Stimulated activated CD4-positive, alpha-beta T cell treated with anti-CD3 and anti-CD28 coated beads, TNF-alpha, amount 100 ng/mL, for 1 hour (primary cell): ENCODE measurements at regions not wholly inside any gene's neighbourhood (a gene's known extent, or its start where the extent isn't known, plus 50 kb on each side); places are given as distances from the start of the nearest gene placed in this dataset.

ENCODE experiments used
- DNase-seq, 3 donors: peaks; one replicate each; pipeline ENCODE4 v3.0.0-alpha.2; 2020; ENCODE audit warnings: low read depth in 3 of 3, low spot score in 1 of 3

GRCh38 chr13:58165617-58166016, 534.1 kb downstream of the PCDH17 start:
- no peak for DNase-seq

- DNase-seq, result no peak
These were observed 549.6 kb downstream of the PCDH17 start for GRCh38 chr13:58181111-58181510.

GRCh38 chr13:58187881-58188280, 556.3 kb downstream of the PCDH17 start:
- no peak for DNase-seq

GRCh38 chr13:58190577-58190976, 559.0 kb downstream of the PCDH17 start:
- DNase-seq, result no peak

- DNase-seq, result no peak
These were observed 560.2 kb downstream of the PCDH17 start for GRCh38 chr13:58191754-58192153.

GRCh38 chr13:58202099-58202498, 570.6 kb downstream of the PCDH17 start:
- DNase-seq, result no peak

- no peak for DNase-seq
These were observed 576.0 kb downstream of the PCDH17 start for GRCh38 chr13:58207501-58207900.

- no peak for DNase-seq
These were observed 603.9 kb downstream of the PCDH17 start for GRCh38 chr13:58235454-58235853.

- no peak for DNase-seq
These were observed 607.6 kb downstream of the PCDH17 start for GRCh38 chr13:58238972-58239773.

- no peak for DNase-seq
These were observed 608.3 kb downstream of the PCDH17 start for GRCh38 chr13:58239774-58240268.

GRCh38 chr13:58247080-58247479, 615.5 kb downstream of the PCDH17 start:
- DNase-seq, result no peak

GRCh38 chr13:58254943-58255342, 623.4 kb downstream of the PCDH17 start:
- DNase-seq, result no peak

GRCh38 chr13:58266271-58266670, 634.7 kb downstream of the PCDH17 start:
- DNase-seq, result no peak

- DNase-seq, result no peak
These were observed 667.1 kb downstream of the PCDH17 start for GRCh38 chr13:58298556-58299135.

- no peak for DNase-seq
These were observed 668.7 kb downstream of the PCDH17 start for GRCh38 chr13:58300224-58300623.

GRCh38 chr13:58300974-58301681, 669.6 kb downstream of the PCDH17 start:
- DNase-seq, result no peak

GRCh38 chr13:58302349-58302748, 670.8 kb downstream of the PCDH17 start:
- DNase-seq, result no peak

GRCh38 chr13:58306062-58306461, 674.5 kb downstream of the PCDH17 start:
- no peak for DNase-seq

GRCh38 chr13:58313219-58313618, 681.7 kb downstream of the PCDH17 start:
- no peak for DNase-seq

- DNase-seq, result no peak
These were observed 687.1 kb downstream of the PCDH17 start for GRCh38 chr13:58318495-58319167.

- no peak for DNase-seq
These were observed 692.6 kb downstream of the PCDH17 start for GRCh38 chr13:58324161-58324560.
